B cell (primary cell): ENCODE measurements at regions not wholly inside any gene's neighbourhood (a gene's known extent, or its start where the extent isn't known, plus 50 kb on each side); places are given as distances from the start of the nearest gene placed in this dataset.

Experiments used
- ATAC-seq: fragments of 200-7000 bp; cut with Tn5 transposase; one replicate; pipeline ENCODE4 v1.10.0; 2021; ENCODE audit warnings: low read depth, mild to moderate bottlenecking, moderate number of reproducible peaks, moderate library complexity
- CTCF ChIA-PET: fragments of 350-600 bp; sonication (Branson Sonifier 250); formaldehyde crosslinking; loops from one replicate; lab custom pipeline; 2021; ENCODE audit warnings: antibody characterized with exemption, inconsistent platforms; lab: Charles Lee
- POLR2A ChIA-PET: fragments of 350-600 bp; sonication (Branson Sonifier 250); formaldehyde crosslinking; loops from one replicate; lab custom pipeline; 2021; ENCODE audit warnings: antibody characterized with exemption; lab: Charles Lee
- DNase-seq: peaks from one replicate; pipeline ENCODE4 v3.0.0; 2013
- H2AFZ ChIP-seq: 2 replicates; pipeline ENCODE4 v1.6.1; 2012; ENCODE audit warnings: mild to moderate bottlenecking, low read depth, low read length; ENCODE audit not compliant: insufficient read depth, poor library complexity, severe bottlenecking
- H3K27ac ChIP-seq, 2 donors: 1 replicate in 1 of 2; 2 replicates in 1 of 2; pipeline ENCODE4 v1.5.1; 2012 to 2013; ENCODE audit warnings: low read length in 2 of 2, mild to moderate bottlenecking in 2 of 2, moderate library complexity in 1 of 2
- H3K27me3 ChIP-seq, 4 experiments: fragments of 200-600 bp in 1 of 4; sonication (generic) in 1 of 4; replicated peaks in 1 of 4; 1 replicate in 2 of 4; 2 replicates in 2 of 4; pipeline versions ENCODE4 v1.6.1 to v1.7.0; 2013 to 2016; ENCODE audit warnings: low read length in 3 of 4, mild to moderate bottlenecking in 2 of 4, mixed read lengths in 1 of 4, moderate library complexity in 1 of 4; ENCODE audit not compliant: insufficient read depth in 4 of 4, control insufficient read depth in 3 of 4; ENCODE audit errors: control extremely low read depth in 1 of 4
- H3K36me3 ChIP-seq, 2 experiments: replicated peaks in 1 of 2; 1 replicate in 1 of 2; 2 replicates in 1 of 2; pipeline versions ENCODE4 v1.6.1 to v1.7.1; 2013; ENCODE audit warnings: low read length in 1 of 2; ENCODE audit not compliant: insufficient read depth in 2 of 2, control insufficient read depth in 1 of 2; ENCODE audit errors: control extremely low read depth in 1 of 2, extremely low read depth in 1 of 2
- H3K4me1 ChIP-seq, 2 donors: fragments of 200-600 bp in 1 of 2; sonication (generic) in 1 of 2; 1 replicate in 1 of 2; 2 replicates in 1 of 2; pipeline versions ENCODE4 v1.5.1 to v1.6.1; 2013 to 2017; ENCODE audit warnings: low read length in 2 of 2; ENCODE audit not compliant: control insufficient read depth in 2 of 2, insufficient read depth in 2 of 2
- H3K4me2 ChIP-seq: replicated peaks from 2 replicates; pipeline ENCODE3; 2012; ENCODE audit warnings: mild to moderate bottlenecking, low read depth, low read length; ENCODE audit not compliant: poor library complexity, severe bottlenecking
- H3K4me3 ChIP-seq, 5 experiments: fragments of 200-600 bp in 1 of 5; sonication (generic) in 1 of 5; 1 replicate in 3 of 5; 2 replicates in 2 of 5; pipeline versions ENCODE4 v1.5.1 to v1.7.0; 2011 to 2016; ENCODE audit warnings: low read length in 4 of 5, mild to moderate bottlenecking in 4 of 5, low read depth in 2 of 5, control low read depth in 1 of 5, moderate library complexity in 1 of 5; ENCODE audit not compliant: insufficient read depth in 1 of 5; ENCODE audit errors: control extremely low read depth in 1 of 5, extremely low read depth in 1 of 5
- H3K79me2 ChIP-seq: fragments of 200-600 bp; sonication (generic); one replicate; pipeline ENCODE4 v1.6.0; 2016; ENCODE audit warnings: low read length; ENCODE audit not compliant: control insufficient read depth, insufficient read depth
- H3K9ac ChIP-seq: fragments of 200-600 bp; sonication (generic); 2 replicates; pipeline ENCODE4 v1.6.1; 2017; ENCODE audit warnings: mild to moderate bottlenecking, low read length, moderate library complexity
- H3K9me3 ChIP-seq, 3 donors: one replicate each; pipeline versions ENCODE4 v1.6.1 to v1.7.1; 2013; ENCODE audit warnings: low read length in 2 of 3; ENCODE audit not compliant: control insufficient read depth in 2 of 3, insufficient read depth in 1 of 3; ENCODE audit errors: control extremely low read depth in 1 of 3
- H4K20me1 ChIP-seq: 2 replicates; pipeline ENCODE4 v1.6.0; 2012; ENCODE audit warnings: mild to moderate bottlenecking, low read length; ENCODE audit not compliant: insufficient read depth, control insufficient read depth, poor library complexity, severe bottlenecking
- H3K27ac Mint-ChIP-seq: one replicate; pipeline ENCODE4 v1.8.0; 2021; ENCODE audit warnings: mixed read lengths
- H3K27me3 Mint-ChIP-seq: one replicate; pipeline ENCODE4 v1.8.0; 2021; ENCODE audit warnings: mixed read lengths
- H3K4me1 Mint-ChIP-seq: one replicate; pipeline ENCODE4 v1.8.0; 2021; ENCODE audit warnings: mixed read lengths
- H3K4me3 Mint-ChIP-seq: one replicate; pipeline ENCODE4 v1.8.0; 2021; ENCODE audit warnings: mixed read lengths
- H3K9me3 Mint-ChIP-seq: one replicate; pipeline ENCODE4 v1.8.0; 2022; ENCODE audit warnings: mixed read lengths; ENCODE audit not compliant: insufficient read depth
- EZH2 ChIP-seq: IDR thresholded peaks from 2 replicates; pipeline ENCODE4 v1.6.1; 2012; ENCODE audit warnings: borderline replicate concordance, low read depth, mild to moderate bottlenecking, moderate library complexity, low read length; ENCODE audit not compliant: insufficient read depth, poor library complexity, severe bottlenecking
- WGBS: methylation state at CpG from one replicate; pipeline ENCODE4 v1.1.5; 2013; ENCODE audit warnings: missing lambda C conversion rate; ENCODE audit not compliant: insufficient coverage; 5-methylcytosine and 5-hydroxymethylcytosine counted together
- intact Hi-C: fragments of 100-400 bp; cut with micrococcal nuclease; formaldehyde crosslinking; loops from one replicate; pipeline ENCODE4 v1.10.0; 2022
- TF ChIP-seq, protein P1 (sequence below): fragments of 200-600 bp; IDR thresholded peaks from one replicate; pipeline ENCODE4 v1.8.0; 2022; ENCODE audit warnings: antibody characterized with exemption, mild to moderate bottlenecking

DNA sequence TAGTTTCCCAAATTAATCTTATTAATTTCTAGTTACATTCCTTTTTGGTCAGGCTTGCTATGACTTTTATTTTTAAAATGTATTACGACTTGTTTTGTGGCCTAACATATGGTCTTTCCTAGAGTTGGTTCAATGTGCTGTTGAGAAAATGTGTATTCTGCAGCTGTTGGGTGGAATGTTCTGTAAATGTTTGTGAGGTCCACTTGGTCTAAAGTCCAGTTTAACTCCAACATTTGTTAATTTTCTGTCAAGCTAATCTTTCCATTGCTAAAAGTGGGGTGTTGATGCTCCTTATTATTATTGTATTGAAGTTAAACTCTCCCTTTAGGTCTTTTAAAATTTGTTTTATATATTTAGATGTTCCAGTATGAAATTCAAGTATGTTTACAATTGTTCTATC lies 1010.8 kb upstream of the EDIL3 start:
- peaks cover 4% of the 10 kb centered on the region for H3K9me3 Mint-ChIP-seq
- intact Hi-C loops, result no loop called here
- H3K4me3 Mint-ChIP-seq, result no peak overlapping the region
- no peak overlapping the region for H3K4me2 ChIP-seq
- DNase-seq (no peak), ATAC-seq (no peak)
- no CpG with 5 or more reads among the region's 1 CpG for WGBS
- no peak overlapping the region for H2AFZ ChIP-seq
- no peak overlapping the region for H3K4me3 ChIP-seq
- H3K27me3 Mint-ChIP-seq, result no peaks in the 10 kb centered on the region
- H3K27me3 ChIP-seq, result no peaks in the 10 kb centered on the region
- no peaks in the 10 kb centered on the region for H3K4me1 Mint-ChIP-seq
- TF ChIP-seq, protein P1, sequence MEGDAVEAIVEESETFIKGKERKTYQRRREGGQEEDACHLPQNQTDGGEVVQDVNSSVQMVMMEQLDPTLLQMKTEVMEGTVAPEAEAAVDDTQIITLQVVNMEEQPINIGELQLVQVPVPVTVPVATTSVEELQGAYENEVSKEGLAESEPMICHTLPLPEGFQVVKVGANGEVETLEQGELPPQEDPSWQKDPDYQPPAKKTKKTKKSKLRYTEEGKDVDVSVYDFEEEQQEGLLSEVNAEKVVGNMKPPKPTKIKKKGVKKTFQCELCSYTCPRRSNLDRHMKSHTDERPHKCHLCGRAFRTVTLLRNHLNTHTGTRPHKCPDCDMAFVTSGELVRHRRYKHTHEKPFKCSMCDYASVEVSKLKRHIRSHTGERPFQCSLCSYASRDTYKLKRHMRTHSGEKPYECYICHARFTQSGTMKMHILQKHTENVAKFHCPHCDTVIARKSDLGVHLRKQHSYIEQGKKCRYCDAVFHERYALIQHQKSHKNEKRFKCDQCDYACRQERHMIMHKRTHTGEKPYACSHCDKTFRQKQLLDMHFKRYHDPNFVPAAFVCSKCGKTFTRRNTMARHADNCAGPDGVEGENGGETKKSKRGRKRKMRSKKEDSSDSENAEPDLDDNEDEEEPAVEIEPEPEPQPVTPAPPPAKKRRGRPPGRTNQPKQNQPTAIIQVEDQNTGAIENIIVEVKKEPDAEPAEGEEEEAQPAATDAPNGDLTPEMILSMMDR, result no peak
- no peak for TF ChIP-seq EZH2
- no peaks in the 10 kb centered on the region for H3K36me3 ChIP-seq
- H3K4me1 ChIP-seq, result no peaks in the 10 kb centered on the region
- ChIA-PET POLR2A (no interaction called here), CTCF (no interaction called here)
- H3K27ac ChIP-seq, result no peak overlapping the region
- no peaks in the 10 kb centered on the region for H3K9me3 ChIP-seq
- H3K27ac Mint-ChIP-seq, result no peak overlapping the region
- no peak overlapping the region for H3K9ac ChIP-seq
- H3K79me2 ChIP-seq, result no peaks in the 10 kb centered on the region
- no peaks in the 10 kb centered on the region for H4K20me1 ChIP-seq

DNA sequence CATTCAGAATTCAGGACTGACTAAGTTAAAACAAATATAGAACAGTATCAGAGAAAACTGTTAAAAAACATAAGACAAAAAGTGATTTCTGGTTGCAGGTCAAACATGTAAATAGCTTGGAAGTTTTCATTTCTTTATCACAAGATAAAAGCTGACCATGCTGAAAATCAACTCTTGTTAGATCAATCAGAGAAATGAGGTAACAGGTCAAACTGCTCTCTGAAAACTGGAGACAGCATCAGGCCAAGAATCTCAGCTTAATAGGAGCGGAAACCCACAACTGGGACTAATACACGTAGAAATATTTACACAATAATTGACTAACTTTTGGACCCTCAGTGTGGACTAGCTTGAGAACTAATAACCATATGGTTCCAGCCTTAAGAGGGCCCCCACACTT lies 1012.8 kb upstream of the EDIL3 start:
- Histone ChIP-seq H3K4me2 (no peak overlapping the region), H3K27ac (no peak overlapping the region), H3K36me3 (no peaks in the 10 kb centered on the region), H3K4me1 (no peaks in the 10 kb centered on the region), H3K27me3 (no peaks in the 10 kb centered on the region), H3K9me3 (no peaks in the 10 kb centered on the region), H3K4me3 (no peak overlapping the region), H3K79me2 (no peaks in the 10 kb centered on the region), H4K20me1 (no peaks in the 10 kb centered on the region), H3K9ac (no peak overlapping the region), H2AFZ (no peak overlapping the region)
- Mint-ChIP-seq H3K27me3 (no peaks in the 10 kb centered on the region), H3K9me3 (peaks cover 4% of the 10 kb centered on the region), H3K4me3 (no peak overlapping the region), H3K27ac (no peak overlapping the region), H3K4me1 (no peaks in the 10 kb centered on the region)
- TF ChIP-seq, protein P1, result no peak
- no peak for TF ChIP-seq EZH2
- DNase-seq (no peak), ATAC-seq (no peak)
- POLR2A ChIA-PET, result no interaction called here
- CTCF ChIA-PET, result no interaction called here
- WGBS, result 94% methylated on average over 2 of the region's 2 CpGs
- intact Hi-C loops, result no loop called here
